H9 (cell line): ENCODE measurements at regions not wholly inside any gene's neighbourhood (a gene's known extent, or its start where the extent isn't known, plus 50 kb on each side); places are given as distances from the start of the nearest gene placed in this dataset.

Experiments
- DNase-seq: peaks from one replicate; pipeline ENCODE4 v3.0.0-alpha.2; 2017
- H2AFZ ChIP-seq: one replicate; pipeline ENCODE4 v1.6.1; 2013; ENCODE audit warnings: mild to moderate bottlenecking, low read length, control low read depth, moderate library complexity
- H2AK5ac ChIP-seq: 2 replicates; pipeline ENCODE4 v1.6.1; 2013; ENCODE audit warnings: low read length, control low read depth, mixed read lengths; ENCODE audit not compliant: insufficient read length
- H2BK120ac ChIP-seq: one replicate; pipeline ENCODE4 v1.6.1; 2013; ENCODE audit warnings: low read depth, mild to moderate bottlenecking, low read length, control low read depth, inconsistent platforms; ENCODE audit not compliant: poor library complexity, severe bottlenecking
- H2BK12ac ChIP-seq: 2 replicates; pipeline ENCODE4 v1.6.1; 2013; ENCODE audit warnings: low read length, control low read depth, mixed read lengths, low read depth; ENCODE audit not compliant: insufficient read length
- H2BK15ac ChIP-seq: 2 replicates; pipeline ENCODE4 v1.6.1; 2013; ENCODE audit warnings: low read depth, low read length, control low read depth
- H2BK20ac ChIP-seq: one replicate; pipeline ENCODE4 v1.6.1; 2013; ENCODE audit warnings: low read depth, mild to moderate bottlenecking, low read length, control low read depth, inconsistent platforms; ENCODE audit not compliant: poor library complexity, severe bottlenecking
- H2BK5ac ChIP-seq: 2 replicates; pipeline ENCODE4 v1.6.1; 2013; ENCODE audit warnings: low read length, control low read depth, mixed read lengths; ENCODE audit not compliant: insufficient read length
- H3K14ac ChIP-seq: 2 replicates; pipeline ENCODE4 v1.6.1; 2013; ENCODE audit warnings: low read length, control low read depth; ENCODE audit not compliant: insufficient read depth
- H3K18ac ChIP-seq: 2 replicates; pipeline ENCODE4 v1.6.1; 2013; ENCODE audit warnings: low read depth, mild to moderate bottlenecking, mixed read lengths, low read length, control low read depth; ENCODE audit not compliant: insufficient read length
- H3K23ac ChIP-seq: 2 replicates; pipeline ENCODE4 v1.6.1; 2013; ENCODE audit warnings: low read length, control low read depth, mixed read lengths, low read depth; ENCODE audit not compliant: insufficient read length
- H3K23me2 ChIP-seq: 2 replicates; pipeline ENCODE4 v1.6.1; 2013; ENCODE audit warnings: low read depth, mild to moderate bottlenecking, mixed read lengths, low read length, control low read depth; ENCODE audit not compliant: insufficient read length, poor library complexity, severe bottlenecking
- H3K27ac ChIP-seq: 2 replicates; pipeline ENCODE4 v1.5.1; 2013; ENCODE audit warnings: low read length, control low read depth, mixed read lengths, low read depth; ENCODE audit not compliant: insufficient read length
- H3K27me3 ChIP-seq: 2 replicates; pipeline ENCODE4 v1.6.1; 2013; ENCODE audit warnings: low read length, control low read depth, inconsistent platforms; ENCODE audit not compliant: insufficient read depth
- H3K4ac ChIP-seq: 2 replicates; pipeline ENCODE4 v1.6.1; 2013; ENCODE audit warnings: low read depth, mild to moderate bottlenecking, control low read depth, inconsistent platforms, low read length, moderate library complexity
- H3K4me1 ChIP-seq: 2 replicates; pipeline ENCODE4 v1.6.1; 2013; ENCODE audit warnings: low read length, control low read depth, inconsistent platforms; ENCODE audit not compliant: insufficient read depth
- H3K4me2 ChIP-seq: 2 replicates; pipeline ENCODE4 v1.6.1; 2013; ENCODE audit warnings: low read length, control low read depth, mixed read lengths; ENCODE audit not compliant: insufficient read length, insufficient read depth
- H3K56ac ChIP-seq: 2 replicates; pipeline ENCODE4 v1.6.1; 2013; ENCODE audit warnings: low read depth, mild to moderate bottlenecking, mixed read lengths, low read length, control low read depth; ENCODE audit not compliant: insufficient read length
- H3K79me1 ChIP-seq: 2 replicates; pipeline ENCODE4 v1.6.1; 2013; ENCODE audit warnings: low read depth, mild to moderate bottlenecking, moderate library complexity, low read length, control low read depth, inconsistent platforms; ENCODE audit not compliant: insufficient read depth, poor library complexity, severe bottlenecking
- H3K79me2 ChIP-seq: 2 replicates; pipeline ENCODE4 v1.6.1; 2013; ENCODE audit warnings: low read length, control low read depth, inconsistent platforms; ENCODE audit not compliant: insufficient read depth
- H3K9ac ChIP-seq: 2 replicates; pipeline ENCODE4 v1.6.1; 2013; ENCODE audit warnings: low read length, control low read depth, mixed read lengths; ENCODE audit not compliant: insufficient read length; ENCODE audit errors: extremely low read depth
- H3K9me3 ChIP-seq: one replicate; pipeline ENCODE4 v1.6.1; 2013; ENCODE audit warnings: low read depth, low read length, inconsistent platforms; ENCODE audit not compliant: control insufficient read depth
- H3T11ph ChIP-seq: one replicate; pipeline ENCODE4 v1.6.1; 2013; ENCODE audit warnings: mild to moderate bottlenecking, low read length, control low read depth, inconsistent platforms
- H4K20me1 ChIP-seq: one replicate; pipeline ENCODE4 v1.6.1; 2013; ENCODE audit not compliant: control insufficient read depth, insufficient read length, insufficient read depth
- H4K5ac ChIP-seq: 2 replicates; pipeline ENCODE4 v1.6.1; 2013; ENCODE audit warnings: low read depth, mild to moderate bottlenecking, mixed read lengths, low read length, control low read depth; ENCODE audit not compliant: insufficient read length
- H4K8ac ChIP-seq: replicated peaks from 2 replicates; pipeline ENCODE4 v1.6.1; 2013; ENCODE audit warnings: low read length, control low read depth, mixed read lengths, low read depth; ENCODE audit not compliant: insufficient read length
- H4K91ac ChIP-seq: 2 replicates; pipeline ENCODE4 v1.6.1; 2013; ENCODE audit warnings: low read depth, mild to moderate bottlenecking, moderate library complexity, mixed read lengths, low read length, control low read depth; ENCODE audit not compliant: insufficient read length
- H3K27ac Mint-ChIP-seq, 3 experiments: 2 replicates in 2 of 3; 3 replicates in 1 of 3; pipeline ENCODE4 v1.8.0; 2020 to 2021; ENCODE audit warnings: mixed read lengths in 3 of 3, mild to moderate bottlenecking in 1 of 3, moderate library complexity in 1 of 3
- H3K27me3 Mint-ChIP-seq: 2 replicates; pipeline ENCODE4 v1.8.0; 2021; ENCODE audit warnings: low read depth, mild to moderate bottlenecking, moderate library complexity, mixed read lengths
- H3K36me3 Mint-ChIP-seq, 3 experiments: 2 replicates in 2 of 3; 3 replicates in 1 of 3; pipeline ENCODE4 v1.8.0; 2020 to 2021; ENCODE audit warnings: low read depth in 3 of 3, mixed read lengths in 3 of 3; ENCODE audit not compliant: insufficient read depth in 1 of 3
- H3K4me1 Mint-ChIP-seq, 2 experiments: 2 replicates each; pipeline ENCODE4 v1.8.0; 2020; ENCODE audit warnings: mixed read lengths in 2 of 2
- H3K4me3 Mint-ChIP-seq, 2 experiments: 2 replicates in 1 of 2; 3 replicates in 1 of 2; pipeline ENCODE4 v1.8.0; 2020 to 2021; ENCODE audit warnings: mild to moderate bottlenecking in 2 of 2, mixed read lengths in 2 of 2, moderate library complexity in 1 of 2
- H3K9me3 Mint-ChIP-seq, 2 experiments: 2 replicates in 1 of 2; 3 replicates in 1 of 2; pipeline ENCODE4 v1.8.0; 2020; ENCODE audit warnings: mild to moderate bottlenecking in 2 of 2, mixed read lengths in 2 of 2, moderate library complexity in 1 of 2
- WGBS: extraction: QIAGEN DNeasy Blood & Tissue Kit; methylation state at CpG from one replicate; pipeline ENCODE4 v1.1.7; 2013; ENCODE audit warnings: missing lambda C conversion rate, low lambda C conversion rate, mixed read lengths; ENCODE audit not compliant: insufficient read length; ENCODE audit errors: extremely low coverage; 5-methylcytosine and 5-hydroxymethylcytosine counted together
- TF ChIP-seq, protein P1 (sequence below): fragments of 200-600 bp; sonication (generic); conservative IDR thresholded peaks from 3 replicates; pipeline ENCODE4 v1.8.0; 2021; ENCODE audit warnings: antibody characterized with exemption, mild to moderate bottlenecking

- no peak overlapping the region for H3T11ph ChIP-seq
- H3K56ac ChIP-seq: no peak overlapping the region
- H3K14ac ChIP-seq: no peak overlapping the region
- no peaks in the 10 kb centered on the region for H3K4me1 ChIP-seq
- Mint-ChIP-seq H3K9me3 (peaks cover 3 to 4% of the 10 kb centered on the region in 2 experiments), H3K4me3 (no peak overlapping the region), H3K27ac (no peak overlapping the region; a peak in 1 of 7 replicates), H3K4me1 (no peaks in the 10 kb centered on the region), H3K27me3 (peaks cover 3% of the 10 kb centered on the region; the same call in 1 of the 2 replicates), H3K36me3 (peaks cover 0 to 2% (median 0%) of the 10 kb centered on the region in 3 experiments; a peak in 2 of 7 replicates)
- no peak overlapping the region for H3K4me2 ChIP-seq
- H2BK5ac ChIP-seq: no peak overlapping the region
- H3K79me1 ChIP-seq: no peaks in the 10 kb centered on the region
- H4K91ac ChIP-seq: no peak overlapping the region
- H2AK5ac ChIP-seq: no peak overlapping the region
- H3K18ac ChIP-seq: no peak overlapping the region
- H4K5ac ChIP-seq: no peak overlapping the region
- no peak overlapping the region for H3K9ac ChIP-seq
- H2BK20ac ChIP-seq: no peak overlapping the region
- no peak overlapping the region for H4K8ac ChIP-seq
- H2BK15ac ChIP-seq: no peak overlapping the region
- TF ChIP-seq, protein P1, sequence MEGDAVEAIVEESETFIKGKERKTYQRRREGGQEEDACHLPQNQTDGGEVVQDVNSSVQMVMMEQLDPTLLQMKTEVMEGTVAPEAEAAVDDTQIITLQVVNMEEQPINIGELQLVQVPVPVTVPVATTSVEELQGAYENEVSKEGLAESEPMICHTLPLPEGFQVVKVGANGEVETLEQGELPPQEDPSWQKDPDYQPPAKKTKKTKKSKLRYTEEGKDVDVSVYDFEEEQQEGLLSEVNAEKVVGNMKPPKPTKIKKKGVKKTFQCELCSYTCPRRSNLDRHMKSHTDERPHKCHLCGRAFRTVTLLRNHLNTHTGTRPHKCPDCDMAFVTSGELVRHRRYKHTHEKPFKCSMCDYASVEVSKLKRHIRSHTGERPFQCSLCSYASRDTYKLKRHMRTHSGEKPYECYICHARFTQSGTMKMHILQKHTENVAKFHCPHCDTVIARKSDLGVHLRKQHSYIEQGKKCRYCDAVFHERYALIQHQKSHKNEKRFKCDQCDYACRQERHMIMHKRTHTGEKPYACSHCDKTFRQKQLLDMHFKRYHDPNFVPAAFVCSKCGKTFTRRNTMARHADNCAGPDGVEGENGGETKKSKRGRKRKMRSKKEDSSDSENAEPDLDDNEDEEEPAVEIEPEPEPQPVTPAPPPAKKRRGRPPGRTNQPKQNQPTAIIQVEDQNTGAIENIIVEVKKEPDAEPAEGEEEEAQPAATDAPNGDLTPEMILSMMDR: no peak
- H3K23ac ChIP-seq: no peak overlapping the region
- H3K79me2 ChIP-seq: no peaks in the 10 kb centered on the region
- no peak for DNase-seq
- H3K27ac ChIP-seq: no peak overlapping the region
- no peak overlapping the region for H2BK12ac ChIP-seq
- no peak overlapping the region for H3K4ac ChIP-seq
- no peaks in the 10 kb centered on the region for H3K27me3 ChIP-seq
- no peaks in the 10 kb centered on the region for H3K9me3 ChIP-seq
- no peak overlapping the region for H2BK120ac ChIP-seq
- WGBS: no CpG with 5 or more reads among the region's 7 CpGs
- no peaks in the 10 kb centered on the region for H3K23me2 ChIP-seq
- H2AFZ ChIP-seq: no peak overlapping the region
- no peaks in the 10 kb centered on the region for H4K20me1 ChIP-seq
Observed at GRCh38 chr18:75678627-75679026, 251.1 kb upstream of the SMIM21 start.
